T-helper 2 cell (primary cell): ENCODE measurements at regions not wholly inside any gene's neighbourhood (a gene's known extent, or its start where the extent isn't known, plus 50 kb on each side); places are given as distances from the start of the nearest gene placed in this dataset.

Source experiments
- DNase-seq, 5 experiments: peaks; one replicate each; pipeline versions ENCODE4 v3.0.0 to v3.0.0-alpha.2; 2012 to 2022

DNA sequence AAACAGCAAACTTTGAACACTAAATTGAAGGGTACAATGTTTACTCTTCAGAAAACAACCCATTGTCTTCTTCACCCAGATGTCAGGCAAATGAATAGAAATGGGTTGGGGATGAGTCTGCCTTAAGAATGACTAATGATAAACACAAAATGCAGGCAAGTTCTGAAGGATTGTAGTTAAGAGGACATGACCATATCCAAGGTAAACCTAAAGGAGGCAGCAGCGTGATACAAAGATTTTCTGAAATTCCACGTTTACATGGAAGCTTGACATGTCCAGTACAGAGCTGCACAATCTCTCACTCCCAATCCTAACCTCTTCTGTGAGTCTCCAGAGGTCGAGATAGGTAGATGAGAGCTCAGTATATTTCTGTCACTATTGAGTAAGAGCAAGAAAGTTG is 1263.2 kb upstream of the CDH6 start:
- DNase-seq: no peak

DNA sequence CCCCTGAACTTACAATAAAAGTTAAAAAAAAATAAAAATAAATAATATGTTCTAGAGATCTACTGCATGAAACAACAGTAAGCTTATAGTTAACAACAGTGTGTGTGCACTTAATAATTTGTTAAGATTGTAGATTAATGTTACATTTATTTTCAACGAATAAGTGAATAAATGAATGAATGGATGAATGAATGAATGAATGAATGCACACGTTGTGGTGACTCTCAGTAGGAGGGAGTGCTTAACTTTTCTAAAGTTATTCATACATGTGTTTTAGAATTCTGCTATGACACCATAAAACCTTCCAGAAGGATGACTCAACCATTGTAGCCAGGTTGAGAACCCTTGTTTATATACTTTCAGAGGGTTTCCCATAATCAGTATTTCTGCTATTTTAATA is 1269.4 kb upstream of the CDH6 start:
- DNase-seq: no peak

GRCh38 chr5:29905626-29906353 is 1287.7 kb upstream of the CDH6 start:
- no peak for DNase-seq

GRCh38 chr5:29902859-29903258 is 1290.6 kb upstream of the CDH6 start:
- no peak for DNase-seq

GRCh38 chr5:29899583-29899982 is 1293.9 kb upstream of the CDH6 start:
- DNase-seq: no peak

DNA sequence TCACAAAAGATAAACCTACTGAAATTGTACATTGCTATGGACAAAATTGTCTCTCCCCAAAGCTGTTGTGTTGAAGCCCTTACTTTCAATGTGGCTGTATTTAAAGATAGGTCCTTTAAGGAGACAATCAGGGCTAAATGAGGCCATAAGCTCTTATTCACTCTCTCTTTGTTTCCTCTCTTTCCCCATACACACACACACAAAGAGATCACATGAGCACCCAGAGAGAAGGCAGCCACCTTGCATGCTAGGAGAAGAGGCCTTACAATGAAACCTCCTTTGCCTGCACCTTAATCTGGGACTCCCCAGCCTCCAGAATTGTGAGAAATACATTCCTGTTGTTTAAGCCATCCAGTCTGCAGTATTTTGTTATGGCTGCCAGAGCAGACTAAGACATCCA is 1295.6 kb upstream of the CDH6 start:
- no peak for DNase-seq

GRCh38 chr5:29896646-29897045 is 1296.8 kb upstream of the CDH6 start:
- no peak for DNase-seq

- DNase-seq: no peak
Measured at GRCh38 chr5:29894668-29895067, 1298.8 kb upstream of the CDH6 start.

GRCh38 chr5:29889051-29889450 is 1304.4 kb upstream of the CDH6 start:
- no peak for DNase-seq

GRCh38 chr5:29885595-29885994 is 1307.9 kb upstream of the CDH6 start:
- DNase-seq: no peak

- no peak for DNase-seq
Measured at GRCh38 chr5:29882036-29882435, 1311.5 kb upstream of the CDH6 start.

GRCh38 chr5:29879401-29879800 is 1314.1 kb upstream of the CDH6 start:
- DNase-seq: no peak

DNA sequence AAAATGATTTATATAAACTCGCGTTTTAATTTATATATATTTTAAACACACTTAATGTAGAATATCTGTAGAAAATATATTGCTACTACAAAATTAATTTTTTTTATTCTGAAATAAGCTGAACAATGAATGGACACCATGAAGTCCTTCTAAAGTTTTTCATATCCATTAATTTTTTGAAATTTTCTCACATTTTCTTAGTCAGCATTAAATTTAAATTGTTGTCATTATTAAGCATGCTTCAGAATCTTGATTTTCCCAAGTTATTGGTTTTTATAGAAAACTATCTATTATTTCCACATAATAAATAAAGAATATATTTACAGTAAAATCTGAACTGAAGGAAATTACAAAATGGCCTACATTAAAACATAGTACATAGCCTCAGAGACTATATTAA is 1314.9 kb upstream of the CDH6 start:
- DNase-seq: no peak

GRCh38 chr5:29867155-29867554 is 1326.3 kb upstream of the CDH6 start:
- DNase-seq: no peak

DNA sequence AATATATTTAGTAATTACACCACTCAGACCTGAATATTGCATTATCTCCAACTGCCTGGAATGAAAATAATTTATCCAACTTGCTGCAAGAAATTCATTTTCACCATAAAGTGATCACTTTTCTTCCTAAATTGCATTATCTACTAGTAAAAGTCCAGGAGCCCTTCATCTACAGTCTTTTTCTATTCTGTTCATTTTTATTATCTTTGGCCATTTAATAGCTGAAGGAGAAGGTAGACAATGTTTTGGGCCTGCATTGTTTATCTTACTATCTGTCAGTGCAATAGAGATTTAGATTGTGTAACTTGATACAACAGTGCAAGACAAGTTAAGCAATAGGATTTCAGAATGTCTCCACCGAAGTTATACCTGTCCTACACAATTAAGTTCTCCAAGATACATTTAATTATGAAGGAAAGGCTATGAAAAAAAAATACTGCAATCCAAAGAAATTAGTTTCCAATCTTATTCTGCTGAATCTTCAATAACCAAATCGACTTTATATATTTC is 1339.7 kb upstream of the CDH6 start:
- DNase-seq: no peak

GRCh38 chr5:29852329-29852728 is 1341.2 kb upstream of the CDH6 start:
- no peak for DNase-seq

GRCh38 chr5:29845206-29845605 is 1348.3 kb upstream of the CDH6 start:
- DNase-seq: no peak

GRCh38 chr5:29833394-29833793 is 1360.1 kb upstream of the CDH6 start:
- no peak for DNase-seq

GRCh38 chr5:29822521-29822920 is 1371.0 kb upstream of the CDH6 start:
- no peak for DNase-seq

DNA sequence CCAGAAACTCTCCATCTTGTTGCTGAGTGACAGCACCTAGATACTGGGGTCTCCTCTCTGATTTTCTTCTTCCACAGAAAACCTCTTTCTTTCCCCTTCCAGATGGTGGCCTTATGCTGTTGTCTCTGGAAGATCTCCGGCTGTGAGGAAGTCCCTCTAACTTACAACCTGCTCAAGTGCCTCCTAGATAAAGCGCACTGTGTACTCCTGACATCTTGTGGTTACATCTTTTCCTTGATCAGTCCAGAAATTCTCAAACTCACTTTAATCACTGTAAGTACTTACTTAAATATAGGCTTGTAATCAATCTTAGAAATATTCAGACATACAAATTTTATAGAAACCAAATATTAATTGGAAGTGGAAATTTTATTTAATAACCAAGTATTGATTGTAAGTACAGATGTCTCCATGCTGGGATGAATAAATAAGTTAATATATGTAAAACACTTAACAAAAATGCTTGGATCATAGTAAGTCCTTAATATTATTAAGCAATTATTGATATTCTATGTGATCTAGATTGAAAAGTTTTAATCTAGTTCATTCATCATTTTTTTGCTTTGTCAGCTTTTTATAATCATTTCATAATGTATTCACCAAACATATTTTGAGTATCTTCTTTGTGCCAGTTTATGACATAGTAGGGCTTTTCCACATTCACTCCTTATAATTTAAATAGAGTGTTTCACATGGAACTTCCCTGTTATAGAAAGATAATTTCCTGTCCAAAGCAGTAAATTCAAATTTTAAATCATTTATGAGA is 1381.4 kb upstream of the CDH6 start:
- DNase-seq: no peak

GRCh38 chr5:29805804-29806203 is 1387.7 kb upstream of the CDH6 start:
- no peak for DNase-seq

- DNase-seq: no peak
Measured at GRCh38 chr5:29800752-29801151, 1392.7 kb upstream of the CDH6 start.

DNA sequence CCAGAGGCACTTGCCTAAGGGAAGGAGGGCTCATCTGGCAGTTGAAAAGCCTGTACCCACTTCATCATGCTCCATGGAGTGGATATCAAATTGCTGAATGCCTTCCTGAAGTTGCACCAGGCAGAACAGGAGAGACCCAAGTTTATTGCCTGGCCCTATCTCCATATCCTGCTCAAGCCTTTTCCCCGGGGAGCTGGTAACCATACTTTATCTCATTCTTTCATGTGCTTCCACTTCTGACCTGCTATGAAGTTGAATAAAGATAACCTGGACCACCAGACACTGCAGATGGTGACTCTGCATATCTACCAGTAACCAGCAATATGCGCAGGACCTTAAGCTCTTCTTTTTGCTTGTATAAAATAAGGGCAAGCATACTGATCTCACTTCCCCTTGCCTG is 1397.5 kb upstream of the CDH6 start:
- DNase-seq: no peak

DNA sequence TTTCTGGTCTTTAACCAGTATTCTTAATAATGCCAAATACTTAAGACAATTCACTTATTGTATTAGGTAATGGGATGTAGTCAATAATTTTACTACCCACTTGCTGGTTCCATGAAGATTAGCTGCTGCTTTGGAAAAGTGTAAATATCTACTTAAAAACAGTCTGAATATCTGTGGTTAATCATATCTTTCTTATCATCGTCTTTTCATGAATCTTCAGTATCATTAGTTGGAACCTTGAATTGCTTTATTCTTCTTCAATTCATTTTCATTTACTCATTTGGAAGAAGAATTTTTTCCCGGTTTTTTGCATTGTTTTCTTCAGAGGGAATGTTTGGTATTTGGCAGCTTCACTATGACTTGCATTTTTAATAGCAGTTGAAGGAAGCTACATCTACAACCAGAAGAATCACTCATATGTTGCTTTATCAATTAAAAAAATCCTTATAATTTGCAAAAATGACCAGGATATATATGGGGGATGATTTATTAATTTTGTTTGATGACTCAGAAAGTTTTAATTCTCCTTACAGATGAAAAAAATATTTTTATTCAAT is 1398.3 kb upstream of the CDH6 start:
- DNase-seq: no peak
